Liver (tissue), 3 donors: ENCODE measurements at regions not wholly inside any gene's neighbourhood (a gene's known extent, or its start where the extent isn't known, plus 50 kb on each side); places are given as distances from the start of the nearest gene placed in this dataset.

Experiments used
- ATF3 ChIP-seq: IDR thresholded peaks from 2 replicates; pipeline ENCODE4 v1.6.1; 2016; ENCODE audit warnings: antibody characterized with exemption
- GABPA ChIP-seq, 2 donors: IDR thresholded peaks in 1 of 2; conservative IDR thresholded peaks in 1 of 2; 2 replicates each; pipeline ENCODE4 v1.6.1; 2016; ENCODE audit warnings: antibody characterized with exemption in 2 of 2, mild to moderate bottlenecking in 1 of 2, moderate library complexity in 1 of 2
- JUND ChIP-seq, 2 donors: IDR thresholded peaks; 2 replicates each; pipeline ENCODE4 v1.6.1; 2016; ENCODE audit warnings: antibody characterized with exemption in 2 of 2
- RAD21 ChIP-seq, 2 donors: IDR thresholded peaks; 2 replicates each; pipeline ENCODE4 v1.6.1; 2016; ENCODE audit warnings: antibody characterized with exemption in 2 of 2, mild to moderate bottlenecking in 2 of 2
- YY1 ChIP-seq: IDR thresholded peaks from 2 replicates; pipeline ENCODE4 v1.6.1; 2016; ENCODE audit warnings: antibody characterized with exemption, mild to moderate bottlenecking
- TF ChIP-seq, protein P1 (sequence below): fragments of 150-350 bp; IDR thresholded peaks from 2 replicates; pipeline ENCODE4 v1.5.1; 2017; ENCODE audit warnings: improper control_type of control experiment, low read depth, low read length; ENCODE audit not compliant: missing input control
- donor health status: healthy.
- donor health status: healthy.

DNA sequence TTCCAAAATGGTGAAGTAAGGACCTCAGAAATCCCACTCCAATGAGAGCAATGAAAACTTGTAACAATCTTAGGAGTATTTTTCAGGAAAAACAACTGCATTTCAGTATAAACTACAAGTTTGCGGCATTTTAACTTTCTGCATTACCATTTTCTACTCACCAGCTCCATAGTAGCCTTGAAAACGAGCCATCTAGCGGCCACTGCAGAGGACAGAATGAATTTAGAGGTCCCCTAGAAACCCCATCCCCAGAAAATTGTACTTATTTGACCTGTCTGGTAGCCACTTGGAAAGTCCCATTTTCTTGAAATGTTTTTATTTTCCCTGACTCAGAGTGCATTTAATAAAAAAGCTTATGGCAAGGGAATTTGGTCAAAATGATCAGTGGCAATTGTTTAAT is 205.4 kb upstream of the ITGA1 start:
- TF ChIP-seq JUND (IDR thresholded peaks at IDR 0.05) (no peak), YY1 (no peak), RAD21 (IDR thresholded peaks at IDR 0.05) (no peak), ATF3 (no peak), GABPA (IDR thresholded peaks at IDR 0.05 in 1 of 2, conservative IDR thresholded peaks at IDR 0.05 in 1 of 2) (no peak)
- TF ChIP-seq, protein P1, sequence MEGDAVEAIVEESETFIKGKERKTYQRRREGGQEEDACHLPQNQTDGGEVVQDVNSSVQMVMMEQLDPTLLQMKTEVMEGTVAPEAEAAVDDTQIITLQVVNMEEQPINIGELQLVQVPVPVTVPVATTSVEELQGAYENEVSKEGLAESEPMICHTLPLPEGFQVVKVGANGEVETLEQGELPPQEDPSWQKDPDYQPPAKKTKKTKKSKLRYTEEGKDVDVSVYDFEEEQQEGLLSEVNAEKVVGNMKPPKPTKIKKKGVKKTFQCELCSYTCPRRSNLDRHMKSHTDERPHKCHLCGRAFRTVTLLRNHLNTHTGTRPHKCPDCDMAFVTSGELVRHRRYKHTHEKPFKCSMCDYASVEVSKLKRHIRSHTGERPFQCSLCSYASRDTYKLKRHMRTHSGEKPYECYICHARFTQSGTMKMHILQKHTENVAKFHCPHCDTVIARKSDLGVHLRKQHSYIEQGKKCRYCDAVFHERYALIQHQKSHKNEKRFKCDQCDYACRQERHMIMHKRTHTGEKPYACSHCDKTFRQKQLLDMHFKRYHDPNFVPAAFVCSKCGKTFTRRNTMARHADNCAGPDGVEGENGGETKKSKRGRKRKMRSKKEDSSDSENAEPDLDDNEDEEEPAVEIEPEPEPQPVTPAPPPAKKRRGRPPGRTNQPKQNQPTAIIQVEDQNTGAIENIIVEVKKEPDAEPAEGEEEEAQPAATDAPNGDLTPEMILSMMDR = no peak
